HG03460 (cell line): ENCODE measurements at regions not wholly inside any gene's neighbourhood (a gene's known extent, or its start where the extent isn't known, plus 50 kb on each side); places are given as distances from the start of the nearest gene placed in this dataset.
"Not testable (repeated sequence)": the region's sequence is repeated elsewhere in the genome, so short reads cannot be mapped to it uniquely, and the experiment has no call there.

Experiments used
- ATAC-seq: cut with Tn5 transposase; IDR thresholded peaks from one replicate; pipeline ENCODE4 v1.9.1; 2021; ENCODE audit not compliant: unreplicated experiment

DNA sequence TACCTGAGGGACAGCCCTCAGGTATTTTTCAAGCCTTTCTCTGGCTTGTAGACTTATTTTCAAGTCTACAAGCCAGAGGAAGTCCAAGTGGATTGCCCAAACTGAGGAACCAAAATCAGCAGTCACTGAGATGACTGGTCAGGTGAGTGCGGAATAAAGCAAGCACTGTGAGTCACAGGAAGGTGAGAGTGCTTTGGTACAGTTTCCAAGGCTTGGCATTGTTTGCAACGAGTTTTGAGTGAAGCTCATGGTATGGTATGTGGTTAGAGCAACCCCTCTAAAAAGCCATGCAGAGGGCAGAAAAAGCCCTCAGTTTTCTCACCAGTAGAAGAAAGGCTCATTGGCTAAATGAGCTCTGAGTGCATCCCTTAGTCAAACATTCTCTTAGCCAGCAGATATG lies 112.8 kb upstream of the EOLA2 start:
- no peak for ATAC-seq

DNA sequence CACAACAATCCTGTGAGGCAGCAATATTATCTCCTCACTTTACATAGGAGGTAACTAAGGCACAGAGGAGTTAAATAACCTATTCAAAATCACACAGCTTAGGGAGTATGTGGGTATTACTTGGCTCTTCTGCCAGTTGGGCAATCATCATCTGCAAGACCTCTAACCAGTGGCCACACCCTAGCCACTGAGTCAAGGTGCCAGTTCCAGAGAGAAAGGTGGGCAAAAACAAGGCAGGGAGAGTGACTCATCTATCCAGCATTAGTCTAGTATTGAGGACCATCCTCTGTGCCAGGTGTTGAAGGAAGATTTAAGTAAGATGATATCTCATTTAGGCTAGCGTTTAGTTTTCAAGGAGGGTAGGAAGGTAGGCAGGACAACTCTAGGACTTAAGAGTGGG lies 113.9 kb upstream of the EOLA2 start:
- ATAC-seq = no peak

- ATAC-seq = no peak
Measured at GRCh38 chrX:150058728-150059127, 120.4 kb upstream of the EOLA2 start.

DNA sequence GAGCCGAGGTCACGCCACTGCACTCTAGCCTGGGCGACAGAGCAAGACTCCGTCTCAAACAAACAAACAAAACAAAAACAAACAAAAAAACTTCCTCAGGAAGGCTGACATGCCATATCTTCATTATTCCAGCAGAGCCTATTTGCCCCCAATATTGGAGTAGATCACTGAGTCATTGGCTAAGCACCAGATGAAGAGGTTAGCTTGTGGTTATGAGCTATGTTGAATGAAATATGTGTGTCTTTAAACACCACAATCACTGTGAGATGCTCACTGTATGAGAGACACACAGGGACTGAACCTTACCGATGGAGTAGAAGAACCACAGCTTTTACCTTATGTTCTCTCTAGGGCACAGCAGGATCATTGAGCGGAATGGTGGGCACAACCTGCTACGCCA lies 122.1 kb upstream of the EOLA2 start:
- ATAC-seq = no peak

- ATAC-seq = no peak
Measured at GRCh38 chrX:150062292-150063137, 124.2 kb upstream of the EOLA2 start.

DNA sequence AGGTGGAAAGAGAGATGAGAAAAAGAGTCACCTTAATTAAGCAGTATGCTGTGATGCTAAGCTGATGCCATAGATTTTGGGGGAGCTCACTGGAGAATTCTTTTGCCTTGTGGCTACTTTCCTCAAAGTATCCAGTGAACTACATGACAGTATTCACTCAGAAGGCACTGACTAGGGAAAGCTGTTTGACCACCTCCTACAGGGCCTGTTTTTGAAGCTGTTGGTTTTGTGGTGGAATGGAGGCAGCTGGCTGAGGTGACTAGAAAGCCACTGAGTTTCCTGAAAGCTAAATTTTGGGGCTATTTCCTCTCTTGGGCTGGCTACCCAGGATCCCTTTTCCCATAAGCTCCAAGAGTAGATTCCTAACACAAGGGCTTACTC lies 124.8 kb upstream of the EOLA2 start:
- ATAC-seq = no peak

DNA sequence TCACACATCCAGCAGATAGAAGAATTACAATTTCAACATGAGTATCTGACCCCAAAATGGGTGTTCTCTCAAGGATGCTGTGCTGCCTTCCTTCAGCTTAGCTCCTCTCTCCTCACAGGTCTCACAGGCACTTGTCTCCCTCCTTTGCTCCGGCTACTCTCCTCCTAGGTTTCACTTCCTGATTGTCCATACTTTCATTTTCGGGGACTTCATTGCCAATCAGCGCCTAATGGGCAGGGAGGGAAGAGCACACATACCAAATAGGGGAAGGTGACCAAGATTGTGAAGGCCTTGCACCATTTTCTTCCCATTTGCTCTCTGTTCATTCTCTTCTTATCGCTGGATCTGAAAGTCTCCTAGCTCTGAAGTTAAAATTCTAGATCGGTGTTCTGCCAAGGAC lies 125.4 kb upstream of the EOLA2 start:
- no peak for ATAC-seq

DNA sequence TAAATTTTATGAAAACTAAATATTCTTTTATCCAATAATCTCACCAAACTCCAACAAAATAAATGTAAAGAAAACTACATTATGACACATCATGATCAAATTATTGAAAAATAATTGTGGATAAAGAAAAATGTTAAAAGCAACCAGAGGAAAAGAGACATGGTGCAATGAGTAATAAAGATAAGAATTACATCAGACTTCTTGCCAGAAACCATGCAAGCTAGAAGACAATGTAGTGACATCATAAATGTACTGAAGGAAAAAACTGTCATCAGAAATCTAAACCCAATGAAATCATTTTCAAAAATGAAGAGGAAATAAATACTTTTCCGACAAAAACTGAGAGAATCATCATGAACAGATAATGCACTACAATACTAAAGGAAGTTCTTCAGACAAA lies 135.9 kb upstream of the EOLA2 start:
- ATAC-seq = no peak

- ATAC-seq = no peak
Measured at GRCh38 chrX:150080497-150080896, 142.2 kb upstream of the EOLA2 start.

GRCh38 chrX:150081076-150081475 lies 142.8 kb upstream of the EOLA2 start:
- no peak for ATAC-seq

GRCh38 chrX:150084496-150085229 lies 146.4 kb upstream of the EOLA2 start:
- ATAC-seq = no peak

- no peak for ATAC-seq
Measured at GRCh38 chrX:150085881-150086280, 147.6 kb upstream of the EOLA2 start.

GRCh38 chrX:150086371-150086770 lies 148.1 kb upstream of the EOLA2 start:
- ATAC-seq = no peak

DNA sequence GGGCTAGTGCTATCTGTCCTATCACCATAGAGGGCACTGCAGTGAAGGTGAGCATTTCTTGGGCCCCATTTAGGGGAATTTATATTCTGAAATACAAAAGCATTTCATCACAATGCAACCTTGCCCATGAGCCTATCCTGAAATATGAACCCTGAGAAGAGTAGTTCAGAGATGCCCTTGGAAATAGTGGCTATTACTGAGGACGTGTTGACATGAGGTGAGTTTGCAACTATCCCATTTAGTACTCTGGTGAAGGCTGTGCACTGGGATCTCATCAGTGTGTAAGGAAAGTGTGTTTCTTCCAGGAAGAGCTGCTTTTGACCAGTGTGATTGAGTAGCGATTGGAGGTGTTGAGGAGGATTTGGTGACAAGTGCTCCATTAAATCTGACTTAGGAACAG lies 149.3 kb upstream of the EOLA2 start:
- ATAC-seq = no peak

- ATAC-seq = no peak
Measured at GRCh38 chrX:150088042-150088441, 149.8 kb upstream of the EOLA2 start.

DNA sequence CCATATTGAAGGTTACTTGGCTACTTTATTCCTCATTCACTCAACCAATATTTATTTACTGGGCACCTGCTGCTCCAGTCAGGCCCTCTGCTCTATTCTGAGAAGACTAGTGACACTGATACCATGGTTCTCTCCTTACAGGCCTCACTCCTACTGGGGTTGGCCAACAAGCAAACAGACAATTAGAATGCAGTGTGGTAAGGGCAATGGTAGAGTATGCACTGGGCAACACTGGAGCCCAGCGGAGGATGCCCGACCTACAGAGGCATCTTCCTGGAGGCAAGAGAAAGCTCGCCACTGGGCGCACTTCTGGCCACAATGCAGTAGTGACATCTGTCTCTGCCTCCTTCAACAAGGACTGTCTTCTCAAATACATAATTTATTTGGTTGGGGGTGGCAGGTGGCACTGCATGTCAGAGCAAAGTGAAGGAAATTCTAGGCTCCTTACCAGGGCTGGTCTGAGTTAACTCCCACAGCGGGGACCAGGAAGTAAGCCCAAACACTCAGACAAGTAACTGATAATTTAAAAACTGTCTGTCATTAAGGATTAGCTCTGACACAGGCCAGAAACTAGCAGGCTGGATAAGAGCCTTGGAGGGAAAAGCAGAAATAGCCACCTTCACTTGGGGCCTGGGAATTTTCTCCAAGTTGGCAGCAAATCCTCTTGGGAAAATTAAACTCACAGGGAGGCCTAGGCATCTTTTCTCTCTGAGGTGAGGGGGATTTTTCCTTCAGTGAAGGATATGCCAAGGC lies 150.7 kb upstream of the EOLA2 start:
- ATAC-seq = no peak

DNA sequence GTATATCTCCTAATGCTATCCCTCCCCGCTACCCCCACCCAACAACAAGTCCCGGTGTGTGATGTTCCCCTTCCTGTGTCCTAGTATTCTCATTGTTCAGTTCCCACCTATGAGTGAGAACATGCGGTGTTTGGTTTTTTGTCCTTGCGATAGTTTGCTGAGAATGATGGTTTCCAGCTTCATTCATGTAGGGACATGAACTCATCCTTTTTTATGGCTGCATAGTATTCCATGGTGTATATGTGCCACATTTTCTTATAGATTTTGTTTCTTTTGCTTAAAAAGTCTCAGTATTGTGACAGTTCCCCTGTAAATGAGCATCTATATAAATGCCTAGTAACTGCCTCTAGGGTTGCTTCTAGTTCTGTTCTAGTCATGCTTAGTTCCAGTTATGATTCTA lies 153.0 kb upstream of the EOLA2 start:
- ATAC-seq = not testable (repeated sequence)

- no peak for ATAC-seq
Measured at GRCh38 chrX:150092549-150092948, 154.3 kb upstream of the EOLA2 start.

DNA sequence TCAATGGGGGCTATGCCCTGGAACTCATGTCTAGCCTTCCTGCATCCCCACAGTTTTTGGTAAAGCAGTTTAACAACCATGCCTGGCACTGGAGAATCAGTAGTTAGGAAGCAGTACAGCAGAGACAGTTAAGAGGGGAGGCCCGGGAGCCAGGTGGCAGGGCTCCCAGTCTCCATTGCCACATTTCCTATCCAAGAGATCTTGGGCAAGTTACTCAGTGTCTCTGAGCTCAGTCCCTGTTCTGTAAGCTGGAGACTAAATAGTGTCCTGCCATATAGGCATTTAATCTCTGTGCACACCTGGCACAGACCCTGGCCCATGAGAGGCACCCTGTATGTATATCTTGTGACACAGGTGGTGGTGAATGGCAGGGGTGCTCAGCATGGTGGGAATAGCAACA lies 156.1 kb upstream of the EOLA2 start:
- ATAC-seq = no peak

DNA sequence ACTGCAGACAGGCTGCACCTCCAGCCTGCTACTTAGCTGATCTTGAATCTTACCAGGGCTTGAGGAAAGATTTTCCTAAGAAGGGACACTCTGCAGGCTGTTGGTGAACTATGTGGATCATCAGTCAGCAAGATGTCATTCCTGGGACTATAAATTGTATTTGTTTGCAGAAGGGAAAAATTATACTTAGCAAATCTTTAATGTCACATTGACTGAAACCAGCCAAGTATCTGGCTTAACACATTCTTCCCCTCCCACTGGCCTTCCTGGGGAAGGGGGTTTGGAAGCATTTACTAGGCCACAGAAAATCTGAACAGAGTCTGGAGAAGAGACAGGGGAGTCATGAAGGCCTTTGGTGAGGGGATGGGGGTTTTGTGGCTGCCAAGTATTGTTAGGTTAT lies 156.7 kb upstream of the EOLA2 start:
- ATAC-seq = no peak

GRCh38 chrX:150099316-150099715 lies 161.0 kb upstream of the EOLA2 start:
- ATAC-seq = no peak

- ATAC-seq = no peak
Measured at GRCh38 chrX:150100261-150100660, 162.0 kb upstream of the EOLA2 start.
